NCI-H510A treated with DMSO at 0.1 percent for 48 hours (cell line): ENCODE measurements at regions not wholly inside any gene's neighbourhood (a gene's known extent, or its start where the extent isn't known, plus 50 kb on each side); places are given as distances from the start of the nearest gene placed in this dataset.
"Not testable (repeated sequence)": the region's sequence is repeated elsewhere in the genome, so short reads cannot be mapped to it uniquely, and the experiment has no call there.

ENCODE experiments used
- DNase-seq: peaks from one replicate; lab custom pipeline; 2025; lab: John Stamatoyannopoulos, UW

DNA sequence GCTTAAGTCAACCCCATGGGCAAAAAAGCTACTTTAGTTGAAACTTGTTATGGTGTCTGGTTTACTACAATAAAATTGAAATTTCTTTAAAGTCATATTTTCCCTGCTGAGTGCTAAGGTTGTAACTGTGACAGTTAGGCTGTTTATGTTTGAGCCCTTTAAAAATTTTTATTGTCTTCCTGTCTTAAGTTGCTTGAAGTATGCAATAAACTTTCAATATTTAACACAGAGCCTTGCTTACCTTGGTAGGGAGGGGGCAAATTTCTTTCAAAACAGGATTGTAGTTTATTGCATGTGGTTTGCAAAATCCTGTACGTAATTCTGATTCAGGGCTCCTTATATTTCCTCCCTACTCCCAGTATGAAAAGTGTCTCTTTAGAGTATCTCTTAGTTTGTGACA is 465.5 kb upstream of the ACTBL2 start:
- no peak for DNase-seq

GRCh38 chr5:57947181-57947580 is 464.6 kb upstream of the ACTBL2 start:
- no peak for DNase-seq

- DNase-seq: no peak
Observed at GRCh38 chr5:57940879-57941278, 458.3 kb upstream of the ACTBL2 start.

DNA sequence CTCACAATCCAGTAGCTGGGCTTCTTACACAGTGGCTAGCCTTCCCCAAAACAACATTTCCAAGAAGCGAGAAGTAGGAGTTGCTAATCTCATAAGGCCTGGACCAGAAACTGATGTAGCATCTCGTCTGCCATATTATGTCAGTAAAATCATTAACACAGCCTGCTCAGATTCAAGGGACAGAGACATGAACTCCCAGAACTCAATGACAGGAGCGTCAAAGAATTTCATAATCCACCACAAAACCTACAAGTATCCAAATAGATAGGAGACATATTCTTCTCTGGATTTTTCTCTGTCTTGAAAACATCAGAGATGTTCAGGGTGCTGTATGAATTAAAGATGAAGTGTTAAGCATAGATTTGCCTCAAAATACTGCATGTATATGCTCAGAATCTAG is 457.6 kb upstream of the ACTBL2 start:
- DNase-seq: no peak

DNA sequence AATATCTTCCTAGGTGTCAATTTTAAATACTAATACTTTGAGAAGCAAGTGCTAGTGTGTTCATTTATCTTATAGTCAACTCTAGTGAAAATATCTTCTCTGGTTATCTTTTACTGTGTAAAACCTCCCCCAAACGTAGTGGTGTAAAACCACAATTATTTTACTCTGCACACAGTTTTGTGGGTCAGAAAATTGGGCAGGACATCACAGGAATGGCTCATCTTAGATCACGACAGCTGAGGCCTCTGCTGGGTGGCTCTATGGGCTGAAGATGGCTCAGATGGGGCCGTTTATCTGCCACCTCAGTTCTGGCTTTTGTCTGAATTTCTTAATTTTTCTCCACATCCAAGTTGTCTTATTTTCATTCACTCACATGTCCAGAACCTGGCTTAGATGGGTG is 457.2 kb upstream of the ACTBL2 start:
- DNase-seq: no peak

- no peak for DNase-seq
Observed at GRCh38 chr5:57939335-57939734, 456.7 kb upstream of the ACTBL2 start.

- DNase-seq: no peak
Observed at GRCh38 chr5:57938174-57938557, 455.6 kb upstream of the ACTBL2 start.

GRCh38 chr5:57937501-57938173 is 455.0 kb upstream of the ACTBL2 start:
- no peak for DNase-seq

DNA sequence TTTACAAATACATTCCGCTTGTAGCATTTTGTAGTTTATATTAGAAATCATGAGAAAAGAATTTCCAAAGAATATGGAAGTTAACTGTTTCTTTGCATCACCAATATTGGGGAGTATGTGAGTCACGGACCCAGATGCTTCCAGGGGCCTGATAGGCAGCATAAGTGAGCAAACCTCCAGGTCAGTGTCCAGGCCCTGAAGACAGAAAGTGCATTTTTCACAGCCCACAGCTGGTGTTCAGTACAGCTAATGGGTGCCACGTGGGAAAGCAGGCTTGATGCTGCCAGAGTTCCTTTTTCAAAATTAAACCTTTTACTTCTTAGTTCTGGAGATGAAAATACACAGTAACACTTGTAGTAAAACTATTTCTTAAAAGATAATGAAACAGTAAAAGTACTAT is 454.4 kb upstream of the ACTBL2 start:
- DNase-seq: no peak

GRCh38 chr5:57932761-57933160 is 450.1 kb upstream of the ACTBL2 start:
- DNase-seq: no peak

GRCh38 chr5:57931807-57932206 is 449.2 kb upstream of the ACTBL2 start:
- no peak for DNase-seq

DNA sequence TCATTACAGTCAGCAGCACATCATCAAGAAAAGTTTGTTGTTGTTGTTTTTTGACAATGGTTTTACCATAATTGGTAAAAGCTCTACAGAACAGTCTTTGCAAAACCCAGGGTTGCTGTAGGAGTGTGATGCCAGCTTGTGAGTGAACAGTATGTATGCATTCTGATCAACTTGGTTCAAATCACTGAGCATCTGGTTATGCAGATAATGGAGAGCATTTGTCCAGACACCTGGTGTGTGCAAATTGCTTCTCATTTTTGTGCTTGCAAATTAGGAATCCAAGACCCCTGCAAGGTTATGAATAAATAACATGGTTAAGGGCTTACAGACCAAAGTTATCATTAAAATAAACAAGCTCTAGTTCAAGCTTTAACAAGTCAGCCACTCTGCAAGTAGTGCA is 448.7 kb upstream of the ACTBL2 start:
- no peak for DNase-seq

GRCh38 chr5:57929271-57929670 is 446.7 kb upstream of the ACTBL2 start:
- no peak for DNase-seq

GRCh38 chr5:57923094-57923493 is 440.5 kb upstream of the ACTBL2 start:
- DNase-seq: not testable (repeated sequence)

GRCh38 chr5:57917004-57917403 is 434.4 kb upstream of the ACTBL2 start:
- DNase-seq: no peak

DNA sequence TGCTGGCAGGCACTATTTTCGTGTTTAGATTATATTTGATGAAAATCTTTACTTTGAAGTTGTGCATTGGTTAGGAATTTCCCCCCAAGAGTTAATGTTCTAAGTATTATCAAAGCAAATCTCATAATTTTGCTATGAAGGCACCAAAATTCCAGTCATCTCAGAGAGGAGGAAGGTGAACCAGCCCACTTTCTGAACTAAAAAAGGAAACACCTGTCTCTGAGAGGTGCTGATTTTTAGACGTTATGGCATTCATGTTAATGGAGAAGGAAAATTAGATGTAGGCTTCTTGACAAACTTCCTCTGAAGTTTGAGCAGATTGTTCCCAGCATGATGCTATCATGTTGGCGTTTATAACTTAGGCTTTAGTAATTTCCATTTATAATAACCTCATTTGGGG is 432.9 kb upstream of the ACTBL2 start:
- no peak for DNase-seq

- no peak for DNase-seq
Observed at GRCh38 chr5:57911438-57911837, 428.8 kb upstream of the ACTBL2 start.

DNA sequence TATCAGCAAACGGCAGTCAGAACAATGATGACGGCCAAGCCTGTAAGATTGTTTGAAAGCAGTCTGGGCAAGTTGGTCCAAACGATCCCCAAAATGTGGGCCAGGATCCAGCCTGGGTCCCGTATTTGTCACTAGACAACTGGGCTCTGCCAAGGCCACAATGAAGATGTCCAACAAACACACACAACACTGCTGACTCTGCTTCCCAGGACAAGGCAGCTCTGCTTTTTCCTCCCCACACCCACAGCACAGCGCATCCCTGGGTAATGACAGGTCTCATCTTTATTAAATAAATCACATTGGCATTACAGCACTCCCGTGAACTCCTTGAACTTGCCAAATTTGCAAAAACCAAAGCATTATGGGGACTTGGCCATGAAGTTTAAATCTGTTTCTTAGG is 424.1 kb upstream of the ACTBL2 start:
- no peak for DNase-seq

- DNase-seq: no peak
Observed at GRCh38 chr5:57903458-57903857, 420.8 kb upstream of the ACTBL2 start.

DNA sequence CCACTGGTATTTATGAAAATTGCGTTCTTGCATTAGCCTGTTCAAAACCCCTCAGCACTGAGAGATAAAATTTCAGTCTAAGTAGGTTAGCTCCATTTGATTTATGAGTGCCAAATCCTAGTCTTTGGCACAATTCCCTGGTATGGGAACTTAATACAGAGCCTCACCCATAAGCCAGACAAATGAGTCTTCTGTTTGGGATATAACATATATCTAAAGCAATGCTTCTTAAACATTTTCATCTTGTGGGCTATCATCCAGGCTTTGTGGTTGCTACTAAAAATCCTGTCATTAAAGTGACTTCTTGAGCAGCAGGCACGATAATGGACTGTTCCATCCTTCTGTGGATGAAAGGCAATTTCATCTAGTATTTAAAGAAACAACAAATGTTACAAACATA is 419.5 kb upstream of the ACTBL2 start:
- no peak for DNase-seq

DNA sequence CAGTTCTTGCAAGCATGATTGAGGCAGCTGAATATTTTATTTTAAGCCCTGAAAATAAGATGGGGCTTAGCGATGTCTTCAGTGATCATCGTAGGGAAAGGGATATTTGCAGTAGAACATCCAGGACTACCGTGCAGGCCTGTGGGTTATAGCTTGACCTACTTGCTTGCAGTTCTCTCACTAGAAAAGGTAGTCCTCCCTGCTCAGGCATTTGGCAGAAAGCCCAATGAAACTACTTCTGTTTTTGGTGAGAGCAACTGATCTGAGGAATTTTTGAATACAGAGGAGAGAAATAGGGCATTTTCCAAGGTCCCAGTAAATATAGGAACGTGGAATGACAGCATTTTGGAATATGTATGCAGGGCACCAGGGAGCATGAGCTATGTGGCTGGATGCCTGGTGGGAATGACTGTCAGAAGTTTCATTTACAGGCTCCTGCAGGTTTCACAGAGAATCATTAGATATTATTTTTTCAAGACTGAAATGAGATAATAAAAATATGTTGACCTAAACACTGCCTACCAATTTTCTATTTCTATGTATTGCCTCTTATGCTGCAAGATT is 417.9 kb upstream of the ACTBL2 start:
- DNase-seq: no peak

- DNase-seq: no peak
Observed at GRCh38 chr5:57896576-57896975, 414.0 kb upstream of the ACTBL2 start.

- no peak for DNase-seq
Observed at GRCh38 chr5:57895766-57896165, 413.2 kb upstream of the ACTBL2 start.

DNA sequence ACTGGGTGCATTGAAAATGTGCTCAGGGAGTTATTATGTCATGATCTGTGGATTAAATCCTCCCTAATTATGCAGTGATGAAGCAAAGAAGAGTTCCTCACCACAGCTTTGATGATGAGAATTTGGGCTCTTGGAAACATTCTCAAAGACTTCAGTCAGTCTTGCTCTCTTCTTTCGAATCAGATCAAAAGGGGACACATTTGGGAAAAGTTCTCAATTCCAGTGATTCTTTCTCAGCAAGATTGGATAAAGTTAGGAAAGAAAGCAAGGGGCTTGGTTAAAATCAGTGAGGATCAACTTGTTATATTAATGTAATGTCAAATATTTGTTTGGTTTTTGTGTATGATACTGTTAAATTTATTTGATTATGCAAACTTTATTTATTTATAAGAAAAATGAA is 411.3 kb upstream of the ACTBL2 start:
- no peak for DNase-seq
